GM18517 (cell line): ENCODE measurements at regions not wholly inside any gene's neighbourhood (a gene's known extent, or its start where the extent isn't known, plus 50 kb on each side); places are given as distances from the start of the nearest gene placed in this dataset.
"Not testable (repeated sequence)": the region's sequence is repeated elsewhere in the genome, so short reads cannot be mapped to it uniquely, and the experiment has no call there.

ENCODE experiments used
- ATAC-seq: cut with Tn5 transposase; IDR thresholded peaks from one replicate; pipeline ENCODE4 v1.9.1; 2021; ENCODE audit warnings: mild to moderate bottlenecking, moderate library complexity; ENCODE audit not compliant: unreplicated experiment

DNA sequence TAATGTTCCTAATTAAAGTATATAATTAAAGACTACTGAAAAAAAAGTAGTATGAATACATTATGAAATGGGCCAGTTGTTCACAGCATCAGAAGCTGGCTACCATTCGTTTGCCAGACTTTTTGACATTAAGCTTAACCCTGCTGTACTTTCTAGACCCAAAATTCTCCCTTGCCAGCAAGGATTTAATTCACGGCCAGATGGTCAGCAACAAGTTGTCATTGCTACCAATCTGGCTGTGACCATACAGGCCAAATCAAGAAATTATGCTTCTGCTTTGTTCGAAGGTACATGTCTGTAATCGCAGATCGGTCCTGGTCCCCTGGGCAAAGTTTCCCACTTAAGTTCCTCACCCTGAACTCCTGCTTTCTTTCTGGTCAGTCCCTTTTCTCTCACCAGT lies 217.7 kb upstream of the ATXN7L3B start:
- ATAC-seq = no peak

DNA sequence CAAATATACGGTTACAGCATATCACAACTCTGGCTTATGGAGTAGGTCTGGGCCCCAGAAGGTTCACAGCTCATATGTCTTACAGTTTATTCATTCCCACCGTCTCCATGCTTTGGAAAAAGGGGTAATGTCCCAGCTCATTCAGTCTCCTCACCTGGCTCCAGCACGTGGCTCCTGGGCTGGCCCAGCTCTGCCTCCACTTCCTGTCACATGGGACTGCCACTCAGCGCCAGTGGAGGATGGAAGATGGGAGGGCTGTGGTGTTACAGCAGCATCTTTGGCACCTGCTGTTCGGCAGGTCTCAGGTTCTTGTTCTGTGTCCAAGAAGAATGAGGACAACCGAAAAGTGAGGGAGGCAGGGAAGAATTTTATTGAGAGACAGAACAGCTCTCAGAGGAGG lies 216.3 kb upstream of the ATXN7L3B start:
- no peak for ATAC-seq

DNA sequence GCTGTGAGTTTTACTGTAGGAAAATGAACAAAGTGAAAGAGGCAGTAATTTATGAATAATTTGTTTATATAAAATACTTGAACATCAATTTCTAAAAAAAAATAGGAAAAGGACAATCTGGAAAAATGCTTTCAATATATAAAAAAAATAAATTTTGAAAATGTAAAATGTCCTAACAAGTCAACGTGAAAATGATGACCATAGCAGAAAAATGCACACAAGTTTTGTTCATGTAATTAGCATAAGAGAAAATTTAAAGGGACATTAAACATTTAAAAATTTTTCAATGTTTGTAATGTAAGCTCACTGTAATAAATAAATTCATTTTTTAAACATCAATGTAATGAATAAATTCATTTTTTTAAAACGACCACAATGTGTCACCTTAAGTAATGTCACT lies 214.8 kb upstream of the ATXN7L3B start:
- no peak for ATAC-seq

DNA sequence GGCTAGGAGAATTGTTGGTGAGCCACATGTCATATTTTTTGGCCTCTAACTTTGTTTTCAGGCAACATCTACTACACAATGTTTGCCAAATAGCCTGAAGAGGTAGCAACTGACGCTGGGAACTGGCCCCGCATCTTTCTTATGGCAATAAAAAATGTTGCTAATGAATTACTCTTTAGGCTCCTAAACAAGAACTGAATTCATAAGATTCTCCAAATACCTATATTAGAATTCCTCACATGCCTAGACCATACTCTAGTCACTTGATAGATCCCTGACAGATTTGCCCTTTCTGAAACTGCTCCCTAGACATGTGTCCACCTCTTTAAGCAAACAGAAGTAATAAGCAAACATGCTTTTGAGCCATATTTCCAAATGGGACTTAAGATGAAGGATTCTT lies 209.0 kb upstream of the ATXN7L3B start:
- no peak for ATAC-seq

DNA sequence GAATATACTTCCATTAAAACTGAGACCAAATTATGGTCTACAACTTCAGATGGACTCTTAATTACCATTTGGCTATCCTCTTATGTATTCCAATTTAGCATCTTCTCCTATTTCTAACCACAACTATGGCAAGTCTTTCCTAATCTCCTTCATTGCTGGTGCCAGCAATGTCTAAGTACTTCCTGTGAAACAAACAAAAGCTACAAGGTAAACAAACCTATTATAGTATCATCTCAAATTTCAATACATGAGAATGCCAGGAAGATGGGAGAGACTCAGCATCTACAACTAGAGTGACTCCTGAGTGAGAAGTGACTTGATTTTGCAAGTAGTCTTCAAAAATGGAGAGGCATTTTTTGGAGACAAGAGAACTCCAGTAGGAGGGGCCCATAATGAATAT lies 202.9 kb upstream of the ATXN7L3B start:
- ATAC-seq = no peak

DNA sequence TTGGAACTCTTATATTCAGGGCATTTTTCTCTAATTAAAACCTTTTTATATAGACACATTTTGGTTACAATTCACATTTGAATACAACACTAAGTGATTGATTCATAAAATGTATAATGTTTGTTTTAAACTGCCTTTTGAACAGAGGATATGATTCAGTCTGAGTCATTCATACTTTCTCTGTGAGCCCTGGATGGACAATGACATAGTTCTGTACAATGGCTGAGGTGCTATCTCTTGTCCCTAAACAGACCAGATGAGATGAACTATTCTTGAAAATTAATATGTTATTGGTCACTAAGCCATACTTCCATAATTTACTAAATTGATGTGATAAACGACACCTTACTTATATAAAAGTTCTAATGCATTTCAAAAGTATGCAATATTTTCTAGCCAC lies 199.7 kb upstream of the ATXN7L3B start:
- no peak for ATAC-seq

DNA sequence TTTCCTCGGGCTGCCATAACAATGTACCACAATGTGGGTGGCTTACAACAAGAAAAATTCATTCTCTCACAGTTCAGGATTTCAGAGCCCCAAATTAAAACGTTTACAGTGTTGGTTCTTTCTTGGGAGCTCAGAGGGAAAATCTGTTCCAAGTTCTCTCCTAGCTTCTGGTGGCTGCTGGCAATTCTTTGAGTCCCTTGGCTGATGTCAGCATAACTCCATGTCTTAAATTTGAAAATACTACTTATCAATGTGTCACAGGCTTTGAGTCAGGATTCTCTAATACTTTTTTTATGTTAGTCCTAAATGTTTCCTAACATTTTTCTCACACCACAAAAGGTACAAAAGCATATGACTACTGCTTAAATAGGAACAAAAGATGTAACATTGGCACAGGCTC lies 198.4 kb upstream of the ATXN7L3B start:
- no peak for ATAC-seq

DNA sequence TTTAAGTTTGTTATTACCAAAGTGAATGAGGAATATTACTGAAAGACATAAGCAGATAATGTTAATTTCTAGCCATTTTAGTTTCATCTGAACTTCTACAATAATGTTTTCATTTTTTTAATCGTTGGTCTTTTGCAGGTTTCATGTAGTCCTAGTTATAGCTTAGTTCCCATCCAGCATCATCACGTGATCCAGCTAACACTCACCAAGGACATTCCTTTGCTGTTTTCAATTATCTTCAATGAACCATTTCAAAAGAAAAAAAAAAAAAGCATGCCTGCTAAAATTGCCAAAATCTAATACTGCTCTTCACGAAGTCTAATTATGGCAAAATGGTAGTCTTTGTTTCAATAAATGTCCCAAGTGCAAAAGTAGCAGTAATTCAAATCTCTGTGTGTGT lies 187.7 kb upstream of the ATXN7L3B start:
- ATAC-seq = no peak

DNA sequence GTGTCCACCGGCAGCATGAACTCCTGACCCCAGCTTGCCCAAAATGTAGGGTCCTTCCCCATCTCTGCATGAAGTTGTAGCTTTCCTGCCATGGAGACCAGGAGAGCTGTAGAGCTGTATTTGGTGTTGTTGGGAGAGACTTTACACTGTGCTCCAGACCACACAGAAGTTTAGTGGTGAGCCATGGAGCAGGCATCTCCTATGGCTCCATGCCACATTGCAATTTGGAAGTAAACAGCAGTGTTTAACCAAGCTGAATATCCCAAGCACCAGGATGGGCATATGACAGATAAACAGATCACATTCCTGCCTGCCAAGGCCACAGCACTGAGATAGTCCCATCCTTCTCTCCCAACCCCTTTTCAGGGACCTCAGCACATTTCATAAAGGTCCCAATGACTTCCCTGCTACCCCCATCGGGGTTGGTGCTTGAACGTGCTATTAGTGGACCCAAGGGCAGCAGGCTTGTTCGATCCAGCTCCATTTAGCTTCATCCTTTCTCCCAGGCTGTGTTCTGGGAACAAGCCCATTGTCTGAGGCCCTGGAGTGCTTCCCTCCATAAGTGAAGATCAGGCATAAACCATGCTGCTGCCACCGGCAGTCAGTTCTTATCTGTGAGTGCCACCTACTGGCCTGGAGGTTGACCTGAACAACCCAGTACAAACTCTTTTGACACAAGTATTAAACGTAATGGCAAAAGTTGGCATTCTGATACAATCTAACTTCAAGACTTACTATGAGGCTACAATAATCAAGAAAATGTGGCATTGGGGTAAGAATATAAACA lies 172.3 kb upstream of the ATXN7L3B start:
- peak; percentile 55 for ATAC-seq

DNA sequence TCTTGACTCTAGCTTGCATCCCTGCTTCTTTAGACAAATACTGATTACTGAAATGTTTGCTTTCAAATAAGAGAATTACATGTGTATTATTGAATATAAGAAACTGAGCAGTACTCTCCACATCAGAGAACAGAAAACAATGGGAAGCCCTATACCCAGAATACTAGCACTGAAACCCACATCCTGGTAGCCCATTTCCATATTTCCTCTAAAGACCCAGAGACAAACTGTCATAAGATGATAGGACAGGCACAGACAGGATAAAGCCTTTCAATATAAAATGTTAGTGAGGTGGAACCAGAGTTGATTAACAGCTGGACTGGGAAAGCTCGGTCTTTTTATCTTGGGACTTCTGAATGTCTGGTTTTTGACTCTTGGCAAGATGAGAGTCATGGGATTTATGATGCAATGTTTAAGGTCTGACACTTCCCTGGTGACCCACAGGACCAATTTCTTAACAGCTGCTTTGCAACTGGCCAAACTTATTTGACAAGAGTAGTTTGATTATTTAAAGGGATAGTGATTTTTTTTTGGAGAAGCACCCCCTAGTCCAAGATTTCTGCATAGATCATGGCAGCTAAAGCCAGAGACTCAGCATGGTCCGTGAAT lies 166.9 kb upstream of the ATXN7L3B start:
- ATAC-seq = no peak

DNA sequence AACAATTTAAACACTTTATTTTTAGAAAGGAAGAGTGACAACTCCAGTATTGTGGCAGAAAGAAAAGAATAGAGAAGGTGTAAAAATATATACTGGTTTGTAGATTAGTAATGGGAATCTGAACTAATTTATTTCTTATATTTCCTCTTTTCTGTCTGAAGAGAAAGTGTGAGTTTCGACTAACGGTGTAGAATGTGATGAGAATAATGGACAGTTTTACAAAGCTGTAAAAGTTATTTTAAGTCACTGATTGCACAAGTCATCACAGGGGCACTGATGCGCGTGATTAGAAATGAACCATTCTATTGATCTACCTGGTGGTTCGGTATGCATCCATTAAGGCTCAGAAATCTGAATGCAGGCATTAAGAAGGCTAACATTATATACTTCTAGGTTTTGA lies 158.5 kb upstream of the ATXN7L3B start:
- no peak for ATAC-seq

DNA sequence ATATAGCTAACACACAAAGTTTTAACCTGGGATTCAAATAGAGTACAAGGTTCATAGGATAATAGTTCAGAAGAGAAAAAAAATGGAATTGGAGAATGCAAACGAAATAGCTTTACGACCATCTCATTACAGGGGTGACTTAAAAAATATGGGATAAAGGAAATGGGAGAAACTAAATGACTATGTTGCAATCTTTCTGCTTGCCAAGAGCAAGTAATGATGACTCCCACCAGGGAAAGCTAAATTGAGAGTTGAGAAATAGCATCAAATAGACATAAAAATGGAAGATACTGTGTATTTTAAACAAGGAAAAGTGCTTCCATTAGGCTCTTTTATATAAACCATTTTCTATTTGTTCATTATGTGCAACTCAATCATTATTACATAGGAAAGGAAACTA lies 155.7 kb upstream of the ATXN7L3B start:
- no peak for ATAC-seq

DNA sequence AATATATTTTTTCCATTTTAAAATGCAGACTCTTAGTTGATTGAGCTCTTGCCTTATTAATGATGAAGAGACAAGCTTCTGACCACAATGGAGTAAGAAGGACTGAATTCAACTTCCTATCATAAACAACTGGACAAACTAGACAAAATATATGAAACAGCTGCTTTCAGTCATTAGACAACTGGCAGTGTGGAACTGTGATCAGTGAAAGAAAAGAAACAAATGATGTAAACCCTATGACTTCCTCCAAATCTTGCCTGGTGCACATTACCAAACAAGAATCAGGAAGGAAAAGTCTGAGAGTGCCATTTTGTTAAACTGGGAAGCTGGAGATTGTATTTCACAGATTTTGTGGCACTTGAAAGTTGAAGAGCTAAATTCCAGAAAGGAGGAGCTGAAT lies 154.7 kb upstream of the ATXN7L3B start:
- ATAC-seq = no peak

DNA sequence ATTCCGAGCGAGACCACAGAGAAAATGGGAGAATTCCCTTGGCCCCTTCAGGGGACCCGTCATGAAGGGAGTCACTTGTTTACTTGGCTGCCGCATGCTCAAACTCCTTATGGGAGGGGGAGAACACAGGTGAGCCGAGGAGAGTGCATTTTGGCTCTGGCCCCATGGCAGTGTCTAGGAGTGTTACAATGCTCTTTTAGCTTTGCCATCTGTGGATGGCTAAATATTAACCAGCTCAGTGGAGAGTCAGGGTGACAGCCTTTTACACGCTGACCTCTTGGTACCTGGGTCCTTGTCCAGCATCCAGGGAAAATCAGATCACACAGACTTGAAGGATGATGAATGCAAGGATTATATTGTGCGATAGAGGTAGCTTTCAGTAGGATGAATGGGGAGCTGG lies 146.4 kb upstream of the ATXN7L3B start:
- no peak for ATAC-seq

DNA sequence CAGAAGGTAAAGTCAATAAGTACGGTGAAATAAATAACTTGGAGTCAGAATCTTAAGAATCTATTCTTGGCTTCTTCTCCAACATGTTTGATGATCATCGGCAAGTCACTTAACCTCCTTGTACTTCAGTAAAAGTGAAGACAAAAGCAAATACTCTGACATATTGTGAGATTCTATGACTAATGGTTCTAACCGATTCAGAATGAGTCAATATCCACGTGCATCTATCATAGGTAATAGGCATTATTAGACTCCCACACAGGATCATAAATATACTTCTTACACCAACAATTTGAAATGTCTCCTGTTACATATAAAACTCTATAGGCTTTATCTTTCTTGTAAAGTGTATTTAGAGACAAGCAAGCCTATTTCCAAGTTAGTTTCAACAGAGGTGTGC lies 144.4 kb upstream of the ATXN7L3B start:
- no peak for ATAC-seq

DNA sequence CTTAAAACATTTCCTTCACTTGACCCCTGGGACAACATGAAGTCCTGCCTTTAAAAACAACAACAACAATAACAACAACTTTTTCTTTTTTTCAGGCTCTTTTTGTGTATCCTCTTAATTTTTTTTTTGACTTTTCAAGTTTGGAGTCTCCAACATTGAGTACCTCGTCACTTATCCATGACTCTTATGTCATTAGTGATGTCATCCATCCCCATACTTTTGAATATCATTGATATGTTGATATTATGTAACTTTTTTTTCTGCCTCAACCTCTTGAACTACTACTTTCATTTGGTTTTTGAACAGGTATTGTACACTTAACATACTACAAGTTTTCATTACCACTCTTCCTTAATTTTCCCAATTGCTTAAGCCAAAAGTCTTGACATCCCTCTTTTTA lies 143.0 kb upstream of the ATXN7L3B start:
- no peak for ATAC-seq

DNA sequence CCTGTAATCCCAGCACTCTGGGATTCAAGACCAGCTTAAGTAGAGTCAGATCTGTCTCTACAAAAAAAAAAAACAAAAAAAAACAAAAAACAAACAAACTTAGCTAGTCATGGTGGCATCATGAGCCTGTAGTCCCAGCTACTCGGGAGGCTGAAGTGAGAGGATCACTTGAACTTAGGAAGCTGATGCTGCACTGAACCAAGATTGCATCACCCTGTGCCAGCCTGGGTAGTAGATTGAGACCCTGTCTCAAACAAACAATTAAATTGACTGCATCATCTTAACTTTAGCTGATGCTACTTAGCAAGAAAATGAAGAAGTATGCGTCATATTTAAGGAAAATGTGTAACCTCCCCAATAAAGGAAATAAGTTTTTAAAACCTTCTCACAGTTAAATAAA lies 136.6 kb upstream of the ATXN7L3B start:
- ATAC-seq = no peak

DNA sequence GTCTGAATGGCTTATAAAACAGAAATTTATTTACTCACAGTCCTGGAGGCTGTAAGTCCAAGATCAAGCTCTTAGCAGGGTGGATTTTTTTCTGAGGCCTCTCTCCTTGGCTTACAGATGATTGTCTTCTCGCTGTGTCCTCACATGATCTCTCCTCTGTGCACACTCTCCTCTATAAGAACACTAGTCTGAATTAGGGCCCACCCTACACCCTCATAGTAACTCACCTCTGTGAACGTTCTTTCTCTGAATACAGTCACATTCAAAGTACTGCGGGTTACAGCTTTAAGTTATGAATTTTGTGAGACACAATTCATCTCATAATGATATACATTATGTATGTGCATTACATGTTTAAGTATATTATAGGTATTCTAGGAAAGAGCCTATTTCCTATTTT lies 135.7 kb upstream of the ATXN7L3B start:
- ATAC-seq = no peak

DNA sequence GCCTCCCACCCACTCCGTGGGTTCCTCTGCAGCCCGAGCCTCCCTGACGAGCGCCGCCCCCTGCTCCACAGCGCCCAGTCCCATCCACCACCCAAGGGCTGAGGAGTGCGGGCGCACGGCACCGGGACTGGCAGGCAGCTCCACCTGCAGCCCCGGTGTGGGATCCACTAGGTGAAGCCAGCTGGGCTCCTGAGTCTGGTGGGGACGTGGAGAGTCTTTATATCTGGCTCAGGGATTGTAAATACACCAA lies 134.5 kb upstream of the ATXN7L3B start:
- not testable (repeated sequence) for ATAC-seq

DNA sequence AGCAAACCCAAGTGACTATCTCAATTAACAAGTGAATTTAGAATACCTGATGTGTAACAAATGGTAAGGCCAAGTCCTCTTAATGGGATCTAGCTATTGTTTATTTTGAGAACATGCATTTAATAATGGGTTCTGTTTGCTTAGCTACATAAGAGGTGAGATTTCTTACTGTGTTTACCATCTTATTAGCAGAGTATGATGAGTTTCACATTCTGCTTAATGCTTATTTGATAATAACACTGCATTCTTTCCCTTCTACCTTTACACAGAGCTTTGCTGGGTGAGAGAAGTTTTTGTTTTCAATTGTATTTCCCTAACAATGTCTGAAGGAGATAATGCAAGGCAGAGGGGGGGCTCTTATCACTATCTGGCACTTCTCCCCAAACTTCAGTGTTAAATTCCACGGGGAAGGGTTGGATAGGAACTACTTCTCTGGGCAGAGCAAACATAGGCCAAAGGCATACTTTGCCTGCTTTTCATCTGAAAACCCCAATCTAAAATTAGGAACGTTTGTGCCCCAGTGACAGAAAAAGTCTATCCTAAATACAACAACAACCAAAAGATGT lies 129.0 kb upstream of the ATXN7L3B start:
- no peak for ATAC-seq

DNA sequence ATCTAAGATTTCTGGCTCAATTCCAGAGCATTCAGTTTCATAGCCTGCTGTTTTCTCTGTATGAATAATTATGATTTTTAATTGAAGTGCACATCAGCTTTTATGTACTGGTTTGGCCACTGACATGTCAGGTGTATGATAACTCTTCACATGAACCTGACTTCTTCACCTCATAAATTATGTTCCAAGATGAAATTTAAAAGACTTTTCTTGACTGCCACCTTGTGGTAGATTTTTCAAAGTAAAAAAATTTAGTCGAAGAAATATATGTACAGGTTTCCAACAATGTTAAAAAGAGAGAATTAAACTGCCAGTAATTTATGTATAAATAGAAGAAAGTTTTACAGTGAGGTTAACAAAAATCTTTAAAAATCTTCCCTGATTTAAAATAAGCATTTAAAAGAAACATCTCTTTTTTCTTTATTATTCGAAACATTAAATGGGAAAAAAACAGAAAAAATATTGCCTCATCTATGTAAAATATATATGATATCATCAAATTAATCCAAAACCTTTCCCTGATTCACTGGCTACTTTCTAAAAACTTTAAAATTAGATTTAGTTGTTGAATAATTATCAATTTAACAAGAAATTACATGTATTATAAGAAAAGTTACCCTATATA lies 124.9 kb upstream of the ATXN7L3B start:
- no peak for ATAC-seq

DNA sequence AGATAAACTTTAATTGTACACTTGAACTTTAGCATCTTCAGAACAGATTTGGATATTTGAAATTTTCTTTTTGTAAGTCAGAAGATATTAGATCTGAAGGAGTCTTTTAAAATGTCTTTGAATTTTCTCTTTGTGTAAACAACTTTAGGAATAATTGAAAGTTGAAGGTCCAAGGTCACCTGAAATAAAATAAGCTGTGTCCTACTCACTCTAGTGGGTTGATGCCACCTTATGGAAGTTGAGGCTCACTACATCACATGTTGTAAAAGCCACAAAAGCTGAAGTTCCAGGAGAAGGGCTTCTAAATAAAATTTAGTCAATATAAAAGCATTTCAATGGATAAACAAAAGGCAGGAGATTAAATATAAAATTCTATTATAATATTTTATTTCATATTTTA lies 122.0 kb upstream of the ATXN7L3B start:
- ATAC-seq = peak; percentile 68
